HG03575 (cell line): ENCODE measurements at regions not wholly inside any gene's neighbourhood (a gene's known extent, or its start where the extent isn't known, plus 50 kb on each side); places are given as distances from the start of the nearest gene placed in this dataset.

Experiments used
- ATAC-seq: cut with Tn5 transposase; IDR thresholded peaks from one replicate; pipeline ENCODE4 v1.9.1; 2021; ENCODE audit not compliant: unreplicated experiment, insufficient number of reproducible peaks, low FRiP score; ENCODE audit errors: extremely low read depth

DNA sequence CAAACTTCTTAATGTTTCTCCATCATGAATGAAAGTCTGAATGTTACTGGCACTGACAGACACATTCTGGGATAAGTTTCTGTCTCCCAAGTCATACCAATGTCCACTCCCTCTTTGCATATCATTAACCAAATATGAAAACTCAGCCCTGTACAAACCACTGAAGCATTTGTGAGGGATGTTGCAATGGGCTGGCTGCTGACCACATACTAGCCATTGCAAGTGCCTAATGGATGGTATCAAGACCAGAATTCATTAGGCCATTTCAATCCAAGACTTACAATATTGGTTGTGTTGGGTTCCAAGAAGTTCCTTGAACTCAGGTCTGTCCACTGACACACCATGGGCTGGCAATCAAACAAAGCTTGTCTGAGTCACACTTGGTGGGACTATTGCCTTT, 73.8 kb downstream of the CBLN2 start:
- ATAC-seq = no peak

DNA sequence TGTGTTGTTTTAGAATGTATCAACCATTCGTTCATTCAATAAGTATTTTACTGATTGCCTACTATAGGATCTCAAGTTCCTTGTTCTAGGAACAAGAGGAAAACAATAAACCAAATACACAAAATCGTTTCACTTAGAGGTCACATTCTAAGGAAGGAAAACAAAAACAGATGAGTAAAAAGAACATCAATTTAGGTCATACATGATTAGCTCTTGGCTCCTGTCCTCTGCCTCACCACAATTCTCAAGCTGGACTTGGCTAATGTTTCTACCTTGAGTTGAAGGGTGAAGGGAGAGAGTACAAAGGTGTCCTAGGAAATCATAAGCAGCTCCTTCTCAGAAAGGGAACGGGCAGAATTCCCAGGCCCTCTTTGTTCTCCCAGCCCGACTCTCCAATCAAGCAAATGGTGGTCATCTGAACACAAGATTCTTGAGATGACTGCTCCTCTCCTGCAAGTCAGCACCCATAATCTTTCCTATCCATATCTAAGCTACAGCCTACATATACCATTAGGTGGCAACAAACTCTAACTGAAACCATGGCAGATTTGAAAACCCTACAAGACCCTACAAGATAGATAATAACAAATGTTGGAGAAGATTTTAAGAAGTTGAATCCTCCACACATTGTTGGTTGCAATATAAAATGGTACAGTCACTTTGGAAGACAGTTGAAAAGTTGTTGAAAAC, 76.0 kb downstream of the CBLN2 start:
- no peak for ATAC-seq

DNA sequence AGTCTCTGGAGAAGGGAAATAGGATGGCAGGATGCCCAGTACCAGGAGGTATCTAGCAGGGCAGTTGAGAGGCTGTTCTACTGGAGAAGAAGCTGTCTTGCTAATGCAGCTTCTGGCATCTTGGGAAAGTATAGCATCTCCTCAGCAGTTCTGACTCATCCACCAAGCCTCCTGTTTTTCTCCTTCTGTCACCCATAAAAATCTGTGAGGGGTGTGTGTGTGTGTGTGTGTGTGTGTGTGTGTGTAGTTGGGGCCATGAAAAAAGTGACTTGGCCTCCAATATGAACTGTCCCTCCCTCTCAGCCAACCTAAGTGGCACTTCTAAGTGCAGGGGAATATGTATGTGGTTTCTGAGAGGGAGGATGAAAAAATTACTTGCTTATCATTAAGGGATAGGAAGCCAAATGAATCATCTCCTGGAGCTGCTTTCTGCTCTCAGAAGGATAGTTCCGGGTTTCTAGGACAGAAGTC, 83.9 kb downstream of the CBLN2 start:
- ATAC-seq = no peak

- ATAC-seq = no peak
These were observed 85.9 kb downstream of the CBLN2 start for GRCh38 chr18:72458271-72458670.

- ATAC-seq = no peak
These were observed 87.3 kb downstream of the CBLN2 start for GRCh38 chr18:72456802-72457201.

GRCh38 chr18:72452328-72452727, 91.8 kb downstream of the CBLN2 start:
- no peak for ATAC-seq

DNA sequence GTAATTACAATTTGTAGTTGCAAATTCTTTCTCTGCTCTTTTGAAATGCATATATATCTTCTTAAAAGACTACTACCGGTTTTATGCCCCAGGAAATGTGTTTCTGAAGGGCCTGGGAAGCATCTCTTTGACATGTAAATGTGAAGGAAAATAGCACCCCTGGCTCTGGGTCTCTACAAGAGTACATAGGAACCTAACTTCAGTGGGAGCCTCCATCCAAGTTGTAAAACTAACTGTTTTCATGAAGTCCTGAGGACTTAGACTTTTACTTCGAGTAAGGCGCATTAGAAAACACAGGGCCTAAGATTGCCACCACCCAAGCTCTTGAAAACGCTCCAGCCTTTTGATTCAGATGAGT, 99.4 kb downstream of the CBLN2 start:
- ATAC-seq = no peak

DNA sequence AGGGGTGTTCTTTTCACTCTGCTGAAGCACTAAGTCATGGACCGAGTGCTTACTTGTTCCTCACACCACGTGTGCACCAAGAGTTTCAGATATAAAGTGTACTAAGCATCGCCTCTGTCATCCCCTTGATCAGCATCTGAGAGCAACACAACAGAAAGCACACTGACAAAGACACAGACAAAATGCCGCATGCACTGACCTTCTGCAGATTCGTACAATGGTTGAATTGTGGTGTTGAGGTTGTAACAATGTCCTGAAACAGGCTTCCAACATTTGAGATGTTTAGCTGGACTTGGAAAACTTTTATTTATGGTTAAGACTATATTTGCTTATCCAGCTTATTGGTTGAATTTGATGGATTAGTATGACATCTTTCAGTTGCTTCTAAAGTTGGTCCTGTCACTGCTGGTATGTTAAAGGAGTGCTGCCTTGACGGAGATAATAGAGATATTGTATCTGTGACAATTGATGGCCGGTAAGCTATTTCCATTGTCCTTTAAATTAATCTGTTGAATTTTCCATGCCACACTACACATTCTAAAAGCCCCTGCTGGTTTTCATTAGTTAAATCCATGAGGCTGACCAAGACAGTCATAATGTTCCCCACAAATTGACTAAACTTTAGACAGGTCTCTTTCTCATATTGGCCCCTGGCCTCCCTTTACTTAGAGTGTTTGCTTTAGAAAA, 99.9 kb downstream of the CBLN2 start:
- no peak for ATAC-seq

- ATAC-seq = no peak
These were observed 107.7 kb downstream of the CBLN2 start for GRCh38 chr18:72436401-72436800.

DNA sequence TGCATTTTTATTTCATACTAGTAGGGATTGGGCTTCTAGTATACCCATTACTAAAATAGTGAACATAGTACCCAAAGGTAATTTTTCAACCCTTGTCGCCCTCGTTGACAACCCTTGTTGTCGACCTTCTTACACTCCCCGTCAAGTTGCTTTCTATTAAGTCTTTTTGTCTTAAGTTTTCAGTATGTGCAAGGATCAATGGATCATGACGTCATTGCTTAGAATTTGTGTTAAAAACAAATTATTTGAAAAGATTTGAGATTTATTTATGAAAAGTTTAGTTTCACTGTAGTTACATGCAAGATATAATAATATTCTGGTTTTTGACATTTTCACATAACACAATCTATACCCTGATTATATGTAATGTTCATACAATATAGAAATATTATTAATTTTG, 110.4 kb downstream of the CBLN2 start:
- no peak for ATAC-seq

DNA sequence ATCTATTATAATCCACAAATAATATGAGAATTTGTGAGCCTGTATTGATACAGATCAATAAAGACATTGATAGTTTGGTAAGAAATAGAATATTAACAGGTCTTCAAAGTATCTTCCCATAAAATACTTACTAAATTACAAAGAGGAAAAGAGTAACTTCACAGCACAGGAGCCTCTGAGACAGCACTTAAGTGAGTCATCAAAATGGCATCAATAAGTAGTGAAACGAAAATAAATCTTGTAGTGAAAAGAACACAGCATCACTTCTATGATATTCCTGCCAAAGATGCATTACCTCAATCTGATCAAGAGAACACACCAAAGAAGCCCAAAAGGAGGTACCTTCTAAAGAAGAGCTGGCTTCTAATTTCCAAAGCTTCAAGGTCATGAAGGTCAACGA, 116.4 kb downstream of the CBLN2 start:
- ATAC-seq = no peak

DNA sequence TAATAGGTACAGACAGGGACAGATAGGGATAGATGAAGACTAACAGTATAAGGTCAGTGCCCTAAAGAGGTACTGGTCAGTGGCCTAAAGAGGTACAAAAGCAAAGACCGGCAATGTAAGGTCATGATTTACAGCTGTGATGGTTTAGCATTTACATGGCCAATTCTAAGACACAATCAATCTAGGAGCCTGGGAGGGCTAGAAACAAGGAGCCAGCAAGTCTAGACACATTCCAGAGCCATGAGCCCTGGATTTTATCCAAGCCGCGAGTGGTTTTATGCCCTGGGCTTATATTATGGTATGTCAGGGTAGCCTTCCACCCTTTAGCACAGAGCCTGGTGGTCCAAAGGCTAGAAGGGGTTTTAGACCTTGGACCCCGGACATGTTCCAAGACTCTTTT, 124.2 kb downstream of the CBLN2 start:
- ATAC-seq = no peak

- no peak for ATAC-seq
These were observed 131.2 kb downstream of the CBLN2 start for GRCh38 chr18:72412927-72413326.

GRCh38 chr18:72411261-72411660, 132.9 kb downstream of the CBLN2 start:
- ATAC-seq = no peak

- ATAC-seq = no peak
These were observed 133.7 kb downstream of the CBLN2 start for GRCh38 chr18:72410399-72410798.

DNA sequence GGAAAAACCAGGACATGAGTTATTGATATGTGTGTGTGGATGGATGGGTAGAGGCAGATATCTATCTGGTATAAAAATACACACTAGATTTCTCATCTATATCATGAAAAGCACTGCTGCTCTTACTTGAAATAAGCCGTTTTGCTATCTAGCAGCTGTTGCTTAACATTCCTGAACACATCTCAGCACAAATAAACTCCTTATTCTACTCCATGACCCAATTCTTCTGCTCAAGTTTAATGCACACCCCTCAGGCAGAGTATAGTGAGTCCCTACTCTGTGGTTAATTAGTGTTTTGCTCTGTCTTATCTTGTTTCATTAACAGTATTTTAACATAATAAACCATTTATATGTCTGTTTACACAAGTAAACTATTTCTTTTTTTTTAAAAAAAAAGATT, 134.2 kb downstream of the CBLN2 start:
- no peak for ATAC-seq

DNA sequence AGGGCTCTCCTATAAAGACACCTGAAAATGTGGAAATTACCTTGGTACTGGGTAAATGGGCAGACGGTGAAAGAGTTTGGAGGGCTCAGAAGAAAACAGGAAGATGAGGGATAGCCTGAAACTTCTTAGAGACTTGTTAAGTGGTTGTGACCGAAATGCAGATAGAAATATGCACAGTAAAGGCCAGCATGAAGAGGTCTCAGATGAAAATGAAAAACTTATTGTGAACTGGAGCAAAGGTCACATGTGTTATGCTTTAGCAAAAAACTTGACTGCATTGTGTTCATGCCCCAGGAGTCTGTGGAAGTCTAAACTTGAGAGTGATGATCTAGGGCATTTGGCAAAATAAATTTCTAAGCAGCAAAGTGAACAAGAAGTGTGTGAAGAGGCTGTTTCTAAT, 137.1 kb downstream of the CBLN2 start:
- ATAC-seq = no peak

DNA sequence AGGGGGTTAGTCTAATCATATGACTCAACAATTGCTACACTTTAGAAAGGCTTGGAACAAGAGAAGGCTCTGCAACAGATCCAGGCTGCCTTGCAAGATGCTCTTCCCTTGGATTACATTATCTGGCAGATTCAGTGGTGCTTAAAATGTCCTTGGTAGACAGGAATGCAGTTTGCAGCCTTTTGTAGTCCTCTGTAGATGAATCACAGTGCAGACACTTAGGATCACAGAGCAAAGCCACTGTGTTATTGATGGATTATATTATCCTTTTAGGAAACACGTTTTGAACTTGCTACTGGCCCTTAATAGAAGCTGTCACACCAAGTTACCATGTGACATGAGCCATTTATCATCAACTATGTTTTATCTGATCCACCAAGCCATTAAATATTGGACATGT, 152.2 kb downstream of the CBLN2 start:
- ATAC-seq = no peak

- no peak for ATAC-seq
These were observed 152.7 kb downstream of the CBLN2 start for GRCh38 chr18:72391427-72391826.

DNA sequence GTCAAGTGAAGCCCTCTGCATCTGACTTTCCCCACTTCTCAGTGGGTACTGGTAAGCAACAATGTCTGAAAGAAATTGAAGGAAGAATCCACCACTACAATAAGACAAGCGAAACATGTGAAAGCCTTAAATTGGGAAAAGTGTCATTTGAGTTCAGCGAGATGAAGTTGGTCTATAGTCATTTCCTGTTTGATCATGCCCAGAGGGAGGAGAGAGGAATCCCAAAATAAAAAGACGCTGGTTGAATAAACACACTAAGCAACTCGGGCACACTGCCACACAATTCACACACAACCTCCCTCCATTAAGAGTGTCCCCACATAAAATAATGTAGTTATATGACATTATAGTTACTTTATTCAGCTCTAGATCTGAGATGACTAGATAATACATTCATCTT, 166.1 kb downstream of the CBLN2 start:
- ATAC-seq = no peak

DNA sequence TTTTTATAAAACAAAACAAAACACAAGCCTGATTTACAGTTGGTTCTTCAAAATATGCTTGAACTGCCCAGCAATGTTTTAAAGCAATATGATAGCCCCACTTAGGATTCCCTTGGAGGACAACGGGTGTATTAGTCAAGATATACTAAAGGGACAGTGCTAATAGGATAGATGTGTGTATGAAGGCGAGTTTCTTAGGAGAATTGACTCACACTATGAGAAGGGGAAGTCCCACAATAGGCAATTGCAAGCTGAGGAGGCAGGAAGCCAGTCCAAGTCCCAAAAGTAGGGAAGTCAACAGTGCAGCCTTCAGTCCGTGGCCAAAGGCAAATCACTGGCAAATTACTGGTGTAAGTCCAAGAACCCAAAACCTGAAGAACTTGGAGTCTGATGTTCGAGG, 167.9 kb downstream of the CBLN2 start:
- ATAC-seq = no peak
